GM23338 (cell line): ENCODE measurements at regions not wholly inside any gene's neighbourhood (a gene's known extent, or its start where the extent isn't known, plus 50 kb on each side); places are given as distances from the start of the nearest gene placed in this dataset.

Source experiments
- ATAC-seq: fragments of 200-7000 bp; cut with Tn5 transposase; 3 replicates; pipeline ENCODE4 v1.9.1; 2020
- DNase-seq: peaks from one replicate; pipeline ENCODE4 v3.0.0-alpha.2; 2015; ENCODE audit warnings: low spot score
- H2AFZ ChIP-seq: fragments of 200-600 bp; sonication (generic); 2 replicates; pipeline ENCODE4 v1.8.0; 2016; ENCODE audit warnings: antibody characterized with exemption, mild to moderate bottlenecking, moderate library complexity
- H3F3A ChIP-seq: fragments of 200-600 bp; sonication (generic); replicated peaks from 2 replicates; pipeline ENCODE4 v1.8.0; 2017; ENCODE audit warnings: antibody characterized with exemption, mixed run types, low read depth
- H3K27ac ChIP-seq: fragments of 200-600 bp; sonication (generic); 2 replicates; pipeline ENCODE4 v1.6.1; 2016; ENCODE audit warnings: low read depth
- H3K27me3 ChIP-seq: fragments of 200-600 bp; sonication (generic); 2 replicates; pipeline ENCODE4 v1.8.0; 2016; ENCODE audit warnings: mild to moderate bottlenecking, mixed run types, moderate library complexity; ENCODE audit not compliant: insufficient read depth
- H3K36me3 ChIP-seq: fragments of 200-600 bp; sonication (generic); 2 replicates; pipeline ENCODE4 v1.8.0; 2016; ENCODE audit warnings: mild to moderate bottlenecking; ENCODE audit not compliant: insufficient read depth
- H3K4me1 ChIP-seq: fragments of 200-600 bp; sonication (generic); 2 replicates; pipeline ENCODE4 v1.8.0; 2016; ENCODE audit warnings: mild to moderate bottlenecking, moderate library complexity; ENCODE audit not compliant: insufficient read depth
- H3K4me2 ChIP-seq: fragments of 200-600 bp; sonication (generic); 2 replicates; pipeline ENCODE4 v1.7.1; 2017; ENCODE audit warnings: mixed run types
- H3K4me3 ChIP-seq: fragments of 200-600 bp; sonication (generic); 2 replicates; pipeline ENCODE4 v1.6.1; 2016; ENCODE audit warnings: mixed run types
- H3K79me2 ChIP-seq: fragments of 200-600 bp; sonication (generic); replicated peaks from 2 replicates; pipeline ENCODE4 v1.8.0; 2017; ENCODE audit warnings: mild to moderate bottlenecking; ENCODE audit not compliant: insufficient read depth
- H3K9me2 ChIP-seq: fragments of 200-600 bp; sonication (generic); 2 replicates; pipeline ENCODE4 v1.8.0; 2017; ENCODE audit not compliant: insufficient read depth
- H4K20me1 ChIP-seq: fragments of 200-600 bp; sonication (generic); replicated peaks from 2 replicates; pipeline ENCODE4 v1.8.0; 2017; ENCODE audit warnings: mild to moderate bottlenecking; ENCODE audit not compliant: insufficient read depth
- H3K27ac Mint-ChIP-seq: 2 replicates; pipeline ENCODE4 v1.8.0; 2020; ENCODE audit warnings: inconsistent platforms, mild to moderate bottlenecking, moderate library complexity, mixed read lengths
- H3K27me3 Mint-ChIP-seq: 3 replicates; pipeline ENCODE4 v1.8.0; 2022; ENCODE audit warnings: low read depth, mild to moderate bottlenecking, moderate library complexity, mixed read lengths, inconsistent platforms; ENCODE audit not compliant: insufficient read depth, poor library complexity
- H3K36me3 Mint-ChIP-seq: 3 replicates; pipeline ENCODE4 v1.8.0; 2021; ENCODE audit warnings: low read depth, mild to moderate bottlenecking, inconsistent platforms, moderate library complexity, mixed read lengths
- H3K4me1 Mint-ChIP-seq: 3 replicates; pipeline ENCODE4 v1.8.0; 2020; ENCODE audit warnings: mild to moderate bottlenecking, inconsistent platforms, mixed read lengths
- H3K4me3 Mint-ChIP-seq: 3 replicates; pipeline ENCODE4 v1.8.0; 2021; ENCODE audit warnings: moderate library complexity, mild to moderate bottlenecking, inconsistent platforms, mixed read lengths
- H3K9me3 Mint-ChIP-seq: 3 replicates; pipeline ENCODE4 v1.8.0; 2020; ENCODE audit warnings: moderate library complexity, mild to moderate bottlenecking, inconsistent platforms, mixed read lengths
- CREB1 ChIP-seq: fragments of 250-450 bp; sonication (Bioruptor Pico); IDR thresholded peaks from 2 replicates; pipeline ENCODE4 v1.5.0; 2020; ENCODE audit warnings: low read depth, mild to moderate bottlenecking, moderate library complexity
- JUNB ChIP-seq: IDR thresholded peaks from one replicate; pipeline ENCODE4 v1.6.1; 2016; ENCODE audit warnings: antibody characterized with exemption; ENCODE audit not compliant: unreplicated experiment
- NANOG ChIP-seq: IDR thresholded peaks from 2 replicates; pipeline ENCODE4 v1.6.1; 2016; ENCODE audit warnings: antibody characterized with exemption, borderline replicate concordance
- POLR2AphosphoS5 ChIP-seq: IDR thresholded peaks from 2 replicates; pipeline ENCODE4 v1.6.1; 2016; ENCODE audit warnings: antibody characterized with exemption, low read depth
- STAT1 ChIP-seq: IDR thresholded peaks from one replicate; pipeline ENCODE4 v1.6.1; 2016; ENCODE audit warnings: antibody characterized with exemption; ENCODE audit not compliant: unreplicated experiment
- ZNF114 ChIP-seq: fragments of 250-450 bp; sonication (Bioruptor Pico); IDR thresholded peaks from 2 replicates; pipeline ENCODE4 v1.5.0; 2020; ENCODE audit warnings: mild to moderate bottlenecking, moderate library complexity
- TF ChIP-seq, protein P1 (sequence below): IDR thresholded peaks from 2 replicates; pipeline ENCODE4 v1.6.1; 2016; ENCODE audit warnings: antibody characterized with exemption
- TF ChIP-seq, protein P2 (sequence below): fragments of 250-450 bp; sonication (Bioruptor Pico); IDR thresholded peaks from 2 replicates; pipeline ENCODE4 v1.5.0; 2020; ENCODE audit warnings: mild to moderate bottlenecking, moderate library complexity
- TF ChIP-seq, protein P3 (sequence below): IDR thresholded peaks from one replicate; pipeline ENCODE4 v1.6.1; 2018; ENCODE audit warnings: antibody characterized with exemption; ENCODE audit not compliant: unreplicated experiment

DNA sequence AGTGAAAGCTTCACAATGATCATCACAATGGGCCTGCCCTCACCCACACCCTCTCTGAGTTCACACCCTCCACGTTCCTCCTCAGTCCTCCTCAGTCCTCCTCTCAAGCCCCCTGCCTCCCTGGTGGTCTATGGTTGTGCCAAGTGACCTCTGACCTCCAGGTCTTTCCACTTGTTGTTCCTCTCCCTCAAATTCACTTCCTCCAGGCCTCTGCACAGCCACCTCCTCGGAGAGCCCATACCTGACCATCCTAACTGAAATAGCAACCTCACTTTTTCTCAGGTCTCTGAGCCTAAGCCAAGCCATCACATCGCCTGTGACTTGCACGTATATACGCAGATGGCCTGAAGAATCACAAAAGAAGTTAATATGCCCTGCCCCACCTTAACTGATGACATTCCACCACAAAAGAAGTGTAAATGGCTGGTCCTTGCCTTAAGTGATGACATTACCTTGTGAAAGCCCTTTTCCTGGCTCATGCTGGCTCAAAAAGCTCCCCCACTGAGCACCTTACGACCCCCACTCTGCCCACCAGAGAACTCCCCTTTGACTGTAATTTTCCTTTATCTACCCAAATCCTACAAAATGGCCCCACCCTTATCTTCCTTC is 293.4 kb upstream of the TENM3 start:
- peaks cover 11% of the 10 kb centered on the region; the same call in 2 of the 3 replicates for H3K36me3 Mint-ChIP-seq

More for the DNA sequence above, 293.4 kb upstream of the TENM3 start:
- Histone ChIP-seq H3K9me2 (peaks cover 7% of the 10 kb centered on the region), H3K79me2 (no peaks in the 10 kb centered on the region), H3K27ac (peak overlapping the region; percentile 96), H3K4me3 (no peak overlapping the region), H3K27me3 (no peaks in the 10 kb centered on the region), H4K20me1 (no peaks in the 10 kb centered on the region), H2AFZ (no peak overlapping the region), H3K4me2 (peak overlapping the region; percentile 33; the same call in 1 of the 2 replicates), H3K4me1 (peaks cover 9% of the 10 kb centered on the region; the same call in 1 of the 2 replicates), H3F3A (no peaks in the 10 kb centered on the region), H3K36me3 (no peaks in the 10 kb centered on the region)
- TF ChIP-seq JUNB (no peak), NANOG (peak; percentile 100), POLR2AphosphoS5 (0 out of 2 replicates have a peak, but pooled peaks have one; percentile 31), CREB1 (CRISPR knock-in tag) (peak; percentile 58), ZNF114 (CRISPR knock-in tag) (peak; percentile 88), STAT1 (no peak)
- TF ChIP-seq, protein P1, sequence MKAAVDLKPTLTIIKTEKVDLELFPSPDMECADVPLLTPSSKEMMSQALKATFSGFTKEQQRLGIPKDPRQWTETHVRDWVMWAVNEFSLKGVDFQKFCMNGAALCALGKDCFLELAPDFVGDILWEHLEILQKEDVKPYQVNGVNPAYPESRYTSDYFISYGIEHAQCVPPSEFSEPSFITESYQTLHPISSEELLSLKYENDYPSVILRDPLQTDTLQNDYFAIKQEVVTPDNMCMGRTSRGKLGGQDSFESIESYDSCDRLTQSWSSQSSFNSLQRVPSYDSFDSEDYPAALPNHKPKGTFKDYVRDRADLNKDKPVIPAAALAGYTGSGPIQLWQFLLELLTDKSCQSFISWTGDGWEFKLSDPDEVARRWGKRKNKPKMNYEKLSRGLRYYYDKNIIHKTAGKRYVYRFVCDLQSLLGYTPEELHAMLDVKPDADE: peak; percentile 53; the same call in 1 of the 2 replicates
- TF ChIP-seq, protein P2, sequence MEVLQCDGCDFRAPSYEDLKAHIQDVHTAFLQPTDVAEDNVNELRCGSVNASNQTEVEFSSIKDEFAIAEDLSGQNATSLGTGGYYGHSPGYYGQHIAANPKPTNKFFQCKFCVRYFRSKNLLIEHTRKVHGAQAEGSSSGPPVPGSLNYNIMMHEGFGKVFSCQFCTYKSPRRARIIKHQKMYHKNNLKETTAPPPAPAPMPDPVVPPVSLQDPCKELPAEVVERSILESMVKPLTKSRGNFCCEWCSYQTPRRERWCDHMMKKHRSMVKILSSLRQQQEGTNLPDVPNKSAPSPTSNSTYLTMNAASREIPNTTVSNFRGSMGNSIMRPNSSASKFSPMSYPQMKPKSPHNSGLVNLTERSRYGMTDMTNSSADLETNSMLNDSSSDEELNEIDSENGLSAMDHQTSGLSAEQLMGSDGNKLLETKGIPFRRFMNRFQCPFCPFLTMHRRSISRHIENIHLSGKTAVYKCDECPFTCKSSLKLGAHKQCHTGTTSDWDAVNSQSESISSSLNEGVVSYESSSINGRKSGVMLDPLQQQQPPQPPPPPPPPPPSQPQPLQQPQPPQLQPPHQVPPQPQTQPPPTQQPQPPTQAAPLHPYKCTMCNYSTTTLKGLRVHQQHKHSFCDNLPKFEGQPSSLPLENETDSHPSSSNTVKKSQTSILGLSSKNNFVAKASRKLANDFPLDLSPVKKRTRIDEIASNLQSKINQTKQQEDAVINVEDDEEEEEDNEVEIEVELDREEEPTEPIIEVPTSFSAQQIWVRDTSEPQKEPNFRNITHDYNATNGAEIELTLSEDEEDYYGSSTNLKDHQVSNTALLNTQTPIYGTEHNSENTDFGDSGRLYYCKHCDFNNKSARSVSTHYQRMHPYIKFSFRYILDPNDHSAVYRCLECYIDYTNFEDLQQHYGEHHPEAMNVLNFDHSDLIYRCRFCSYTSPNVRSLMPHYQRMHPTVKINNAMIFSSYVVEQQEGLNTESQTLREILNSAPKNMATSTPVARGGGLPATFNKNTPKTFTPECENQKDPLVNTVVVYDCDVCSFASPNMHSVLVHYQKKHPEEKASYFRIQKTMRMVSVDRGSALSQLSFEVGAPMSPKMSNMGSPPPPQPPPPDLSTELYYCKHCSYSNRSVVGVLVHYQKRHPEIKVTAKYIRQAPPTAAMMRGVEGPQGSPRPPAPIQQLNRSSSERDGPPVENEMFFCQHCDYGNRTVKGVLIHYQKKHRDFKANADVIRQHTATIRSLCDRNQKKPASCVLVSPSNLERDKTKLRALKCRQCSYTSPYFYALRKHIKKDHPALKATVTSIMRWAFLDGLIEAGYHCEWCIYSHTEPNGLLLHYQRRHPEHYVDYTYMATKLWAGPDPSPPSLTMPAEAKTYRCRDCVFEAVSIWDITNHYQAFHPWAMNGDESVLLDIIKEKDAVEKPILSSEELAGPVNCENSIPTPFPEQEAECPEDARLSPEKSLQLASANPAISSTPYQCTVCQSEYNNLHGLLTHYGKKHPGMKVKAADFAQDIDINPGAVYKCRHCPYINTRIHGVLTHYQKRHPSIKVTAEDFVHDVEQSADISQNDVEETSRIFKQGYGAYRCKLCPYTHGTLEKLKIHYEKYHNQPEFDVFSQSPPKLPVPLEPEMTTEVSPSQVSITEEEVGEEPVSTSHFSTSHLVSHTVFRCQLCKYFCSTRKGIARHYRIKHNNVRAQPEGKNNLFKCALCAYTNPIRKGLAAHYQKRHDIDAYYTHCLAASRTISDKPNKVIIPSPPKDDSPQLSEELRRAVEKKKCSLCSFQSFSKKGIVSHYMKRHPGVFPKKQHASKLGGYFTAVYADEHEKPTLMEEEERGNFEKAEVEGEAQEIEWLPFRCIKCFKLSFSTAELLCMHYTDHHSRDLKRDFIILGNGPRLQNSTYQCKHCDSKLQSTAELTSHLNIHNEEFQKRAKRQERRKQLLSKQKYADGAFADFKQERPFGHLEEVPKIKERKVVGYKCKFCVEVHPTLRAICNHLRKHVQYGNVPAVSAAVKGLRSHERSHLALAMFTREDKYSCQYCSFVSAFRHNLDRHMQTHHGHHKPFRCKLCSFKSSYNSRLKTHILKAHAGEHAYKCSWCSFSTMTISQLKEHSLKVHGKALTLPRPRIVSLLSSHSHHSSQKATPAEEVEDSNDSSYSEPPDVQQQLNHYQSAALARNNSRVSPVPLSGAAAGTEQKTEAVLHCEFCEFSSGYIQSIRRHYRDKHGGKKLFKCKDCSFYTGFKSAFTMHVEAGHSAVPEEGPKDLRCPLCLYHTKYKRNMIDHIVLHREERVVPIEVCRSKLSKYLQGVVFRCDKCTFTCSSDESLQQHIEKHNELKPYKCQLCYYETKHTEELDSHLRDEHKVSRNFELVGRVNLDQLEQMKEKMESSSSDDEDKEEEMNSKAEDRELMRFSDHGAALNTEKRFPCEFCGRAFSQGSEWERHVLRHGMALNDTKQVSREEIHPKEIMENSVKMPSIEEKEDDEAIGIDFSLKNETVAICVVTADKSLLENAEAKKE (CRISPR knock-in tag): peak; percentile 81
- TF ChIP-seq, protein P3, sequence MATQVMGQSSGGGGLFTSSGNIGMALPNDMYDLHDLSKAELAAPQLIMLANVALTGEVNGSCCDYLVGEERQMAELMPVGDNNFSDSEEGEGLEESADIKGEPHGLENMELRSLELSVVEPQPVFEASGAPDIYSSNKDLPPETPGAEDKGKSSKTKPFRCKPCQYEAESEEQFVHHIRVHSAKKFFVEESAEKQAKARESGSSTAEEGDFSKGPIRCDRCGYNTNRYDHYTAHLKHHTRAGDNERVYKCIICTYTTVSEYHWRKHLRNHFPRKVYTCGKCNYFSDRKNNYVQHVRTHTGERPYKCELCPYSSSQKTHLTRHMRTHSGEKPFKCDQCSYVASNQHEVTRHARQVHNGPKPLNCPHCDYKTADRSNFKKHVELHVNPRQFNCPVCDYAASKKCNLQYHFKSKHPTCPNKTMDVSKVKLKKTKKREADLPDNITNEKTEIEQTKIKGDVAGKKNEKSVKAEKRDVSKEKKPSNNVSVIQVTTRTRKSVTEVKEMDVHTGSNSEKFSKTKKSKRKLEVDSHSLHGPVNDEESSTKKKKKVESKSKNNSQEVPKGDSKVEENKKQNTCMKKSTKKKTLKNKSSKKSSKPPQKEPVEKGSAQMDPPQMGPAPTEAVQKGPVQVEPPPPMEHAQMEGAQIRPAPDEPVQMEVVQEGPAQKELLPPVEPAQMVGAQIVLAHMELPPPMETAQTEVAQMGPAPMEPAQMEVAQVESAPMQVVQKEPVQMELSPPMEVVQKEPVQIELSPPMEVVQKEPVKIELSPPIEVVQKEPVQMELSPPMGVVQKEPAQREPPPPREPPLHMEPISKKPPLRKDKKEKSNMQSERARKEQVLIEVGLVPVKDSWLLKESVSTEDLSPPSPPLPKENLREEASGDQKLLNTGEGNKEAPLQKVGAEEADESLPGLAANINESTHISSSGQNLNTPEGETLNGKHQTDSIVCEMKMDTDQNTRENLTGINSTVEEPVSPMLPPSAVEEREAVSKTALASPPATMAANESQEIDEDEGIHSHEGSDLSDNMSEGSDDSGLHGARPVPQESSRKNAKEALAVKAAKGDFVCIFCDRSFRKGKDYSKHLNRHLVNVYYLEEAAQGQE: peak; percentile 3
- Mint-ChIP-seq H3K4me3 (no peak overlapping the region), H3K27ac (no peak overlapping the region), H3K27me3 (peaks cover 5% of the 10 kb centered on the region), H3K4me1 (peaks cover 13% of the 10 kb centered on the region), H3K9me3 (no peaks in the 10 kb centered on the region; the same call in 2 of the 3 replicates)
- DNase-seq: peak; percentile 80
- peak; percentile 95 for ATAC-seq
